ENCODE measurements at regions not wholly inside any gene's neighbourhood (a gene's known extent, or its start where the extent isn't known, plus 50 kb on each side); places are given as distances from the start of the nearest gene placed in this dataset.

GRCh38 chr14:97027256-97027999 lies 230.2 kb downstream of the VRK1 start:
- no peak for DNase-seq (ENCODE audit: low read depth in 4 of 4, low spot score in 1 of 4)

GRCh38 chr14:97028382-97028781 lies 231.2 kb downstream of the VRK1 start:
- no peak for DNase-seq (ENCODE audit: low read depth in 4 of 4, low spot score in 1 of 4)

- no peak for DNase-seq (ENCODE audit: low read depth in 4 of 4, low spot score in 1 of 4)
Measured at GRCh38 chr14:97029800-97030199, 232.6 kb downstream of the VRK1 start.

- DNase-seq (ENCODE audit: low read depth in 4 of 4, low spot score in 1 of 4) = no peak
Measured at GRCh38 chr14:97031530-97031929, 234.3 kb downstream of the VRK1 start.

- DNase-seq (ENCODE audit: low read depth in 4 of 4, low spot score in 1 of 4) = no peak
Measured at GRCh38 chr14:97033556-97034081, 236.4 kb downstream of the VRK1 start.

DNA sequence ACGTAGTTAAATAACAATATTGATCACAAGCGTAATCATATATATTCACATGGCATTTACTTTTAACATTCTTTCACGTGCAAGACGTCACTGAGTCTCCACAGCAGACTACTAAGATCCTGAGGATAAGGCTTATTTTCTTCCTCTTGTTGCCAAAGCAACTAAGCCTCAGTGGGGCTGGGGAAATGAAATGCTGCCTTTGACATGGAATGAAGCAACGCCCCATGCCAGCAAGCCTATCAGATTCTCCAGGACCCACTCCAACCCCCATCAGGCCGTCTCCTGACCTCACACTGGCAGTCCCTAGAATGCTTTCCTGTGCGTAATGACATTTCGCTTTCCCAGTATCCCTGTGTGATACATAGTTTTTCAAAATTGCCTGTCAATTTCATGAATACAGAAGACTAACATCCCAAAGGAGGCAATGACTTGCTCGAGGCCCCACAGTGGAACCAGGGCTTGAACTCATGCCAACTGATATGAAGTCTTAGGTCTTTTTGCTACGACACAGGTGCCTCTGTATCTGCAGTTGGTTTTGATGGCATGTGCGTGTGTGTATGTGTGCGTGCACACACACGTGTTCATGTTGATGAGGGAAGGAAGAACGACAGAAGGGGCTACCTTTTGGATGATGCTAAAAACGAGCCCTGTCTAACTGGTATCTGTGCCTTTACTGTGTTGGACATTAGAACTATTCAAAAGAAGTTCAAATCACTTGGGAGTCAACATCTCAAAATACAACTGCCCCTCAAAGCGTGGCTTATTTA lies 239.1 kb downstream of the VRK1 start:
- DNase-seq (ENCODE audit: low read depth in 4 of 4, low spot score in 1 of 4) = no peak

DNA sequence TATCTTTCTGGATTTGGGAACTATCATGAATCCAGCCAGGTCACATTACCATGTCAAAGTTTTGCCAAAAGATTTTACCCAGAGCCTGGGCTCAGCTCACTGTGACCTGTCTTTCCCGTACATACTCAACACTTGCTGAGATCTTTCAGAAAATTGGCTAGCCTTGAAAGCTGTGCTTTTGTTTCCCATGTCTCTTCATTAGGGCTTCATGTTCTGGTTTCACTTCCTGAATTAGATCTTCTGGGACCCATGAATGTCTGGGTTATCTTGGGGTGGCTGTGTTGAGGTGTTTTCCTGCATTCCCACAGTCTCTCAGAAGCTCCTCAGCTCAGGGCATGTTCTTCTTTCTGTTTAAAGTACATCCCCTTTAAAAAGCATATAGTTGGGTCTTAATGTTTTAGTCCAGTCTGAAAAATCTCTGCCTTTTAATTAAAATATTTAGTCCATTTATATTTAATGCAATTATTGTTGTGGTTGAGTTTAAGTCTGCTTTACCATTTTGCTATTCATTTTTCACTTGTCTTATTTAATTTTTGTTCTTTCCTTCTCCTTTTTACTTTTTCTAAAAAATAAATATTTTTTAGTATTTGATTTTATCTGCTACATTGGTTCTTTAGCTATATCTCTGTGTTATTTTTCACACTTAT lies 242.7 kb downstream of the VRK1 start:
- DNase-seq (ENCODE audit: low read depth in 4 of 4, low spot score in 1 of 4) = no peak

- no peak for DNase-seq (ENCODE audit: low read depth in 4 of 4, low spot score in 1 of 4)
Measured at GRCh38 chr14:97046967-97047366, 249.8 kb downstream of the VRK1 start.

DNA sequence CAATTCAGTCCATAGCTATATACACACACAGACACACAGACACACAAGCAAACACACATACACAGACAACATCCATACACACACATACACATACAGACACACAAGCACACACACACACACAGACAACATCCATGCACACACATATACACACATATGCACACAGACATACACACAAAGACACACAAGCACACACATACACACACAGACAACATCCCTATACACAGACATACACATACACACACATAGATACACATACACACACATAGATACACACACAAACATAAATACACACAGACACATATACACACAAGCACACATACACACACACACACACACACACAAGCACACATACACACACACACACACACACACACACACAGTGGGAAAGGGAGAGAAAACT lies 254.8 kb downstream of the VRK1 start:
- DNase-seq (ENCODE audit: low read depth in 4 of 4, low spot score in 1 of 4) = no peak

- no peak for DNase-seq (ENCODE audit: low read depth in 4 of 4, low spot score in 1 of 4)
Measured at GRCh38 chr14:97053941-97054340, 256.8 kb downstream of the VRK1 start.

GRCh38 chr14:97055355-97055754 lies 258.2 kb downstream of the VRK1 start:
- no peak for DNase-seq (ENCODE audit: low read depth in 4 of 4, low spot score in 1 of 4)

- DNase-seq (ENCODE audit: low read depth in 4 of 4, low spot score in 1 of 4) = no peak
Measured at GRCh38 chr14:97056086-97056485, 258.9 kb downstream of the VRK1 start.

DNA sequence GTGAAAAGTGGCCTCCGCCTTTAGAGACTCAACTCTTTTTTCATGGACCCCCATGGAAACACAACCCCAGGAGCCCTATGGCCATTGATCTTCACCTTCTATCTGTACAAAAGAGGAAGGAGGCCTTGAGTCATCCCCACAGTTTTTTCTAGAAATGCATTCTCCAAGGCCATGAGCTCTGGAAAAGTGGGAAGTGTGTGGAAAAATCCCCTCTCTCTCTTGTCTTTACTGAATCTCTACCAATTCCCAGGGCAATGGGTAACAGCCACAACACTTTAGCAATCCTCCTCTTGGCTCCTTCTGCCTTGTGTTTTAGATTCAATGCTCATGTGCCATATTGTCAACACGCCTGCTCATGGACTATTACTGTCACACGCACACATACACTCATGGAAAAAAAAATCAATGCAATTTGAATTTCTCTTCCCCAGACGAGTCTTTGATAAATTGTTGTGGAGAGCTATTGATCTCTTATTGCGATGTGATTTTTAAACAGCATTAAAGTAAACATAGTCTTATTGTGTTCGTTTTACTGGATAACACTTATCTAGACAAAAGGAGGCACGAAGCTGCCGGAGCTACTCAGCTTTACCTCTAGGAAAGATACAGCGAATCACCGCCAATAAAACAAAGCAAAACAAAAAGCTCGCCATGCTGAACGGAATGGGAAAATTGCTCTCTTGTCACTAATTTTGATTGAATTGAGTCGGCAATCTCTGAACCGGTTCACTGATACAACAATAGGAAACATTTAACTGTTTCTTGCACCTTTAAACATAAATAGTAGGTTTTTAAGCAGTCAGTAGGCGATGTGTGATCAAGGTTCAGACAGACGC lies 260.3 kb downstream of the VRK1 start:
- DNase-seq (ENCODE audit: low read depth in 4 of 4, low spot score in 1 of 4) = no peak

GRCh38 chr14:97058074-97058467 lies 260.9 kb downstream of the VRK1 start:
- no peak for DNase-seq (ENCODE audit: low read depth in 4 of 4, low spot score in 1 of 4)

- no peak for DNase-seq (ENCODE audit: low read depth in 4 of 4, low spot score in 1 of 4)
Measured at GRCh38 chr14:97058589-97058988, 261.4 kb downstream of the VRK1 start.

GRCh38 chr14:97061198-97061597 lies 264.0 kb downstream of the VRK1 start:
- DNase-seq (ENCODE audit: low read depth in 4 of 4, low spot score in 1 of 4) = no peak

GRCh38 chr14:97061714-97062113 lies 264.5 kb downstream of the VRK1 start:
- no peak for DNase-seq (ENCODE audit: low read depth in 4 of 4, low spot score in 1 of 4)

DNA sequence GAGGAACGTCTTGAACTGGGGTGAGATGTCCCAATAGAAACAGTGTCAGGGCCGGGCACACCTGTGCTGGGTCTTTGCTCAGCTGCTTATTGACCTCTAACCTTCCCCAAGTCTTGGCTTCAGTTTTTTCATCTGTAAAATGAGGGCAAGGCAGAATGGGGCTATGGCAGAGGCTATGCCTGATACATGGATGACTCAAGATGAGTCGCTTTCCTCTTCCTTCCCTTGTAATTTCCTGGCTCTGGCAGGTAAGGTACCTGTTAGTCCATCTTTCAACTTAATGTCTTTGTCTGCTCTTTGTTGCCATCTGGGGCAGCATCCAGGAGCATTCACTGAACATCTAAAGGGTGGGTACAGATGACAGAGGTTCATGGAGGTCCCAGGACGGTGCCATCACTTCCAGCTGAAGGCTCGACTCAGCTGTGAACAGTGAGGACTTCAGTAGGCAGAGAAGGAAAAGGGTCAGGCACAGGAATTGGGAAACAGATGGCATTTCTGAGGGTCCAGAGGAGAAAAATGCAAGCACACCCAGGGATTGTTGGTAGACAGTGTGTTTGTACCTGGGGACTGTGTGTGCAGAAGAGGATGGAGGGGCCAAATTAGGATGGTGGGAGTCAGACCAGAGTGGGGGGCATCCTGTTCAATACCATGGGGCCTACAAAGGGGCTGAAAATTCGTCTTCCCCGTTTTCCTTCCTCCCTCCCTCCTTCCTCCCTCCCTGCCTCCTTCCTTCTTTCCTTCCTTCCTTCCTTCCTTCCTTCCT lies 268.3 kb downstream of the VRK1 start:
- DNase-seq (ENCODE audit: low read depth in 4 of 4, low spot score in 1 of 4) = no peak

- no peak for DNase-seq (ENCODE audit: low read depth in 4 of 4, low spot score in 1 of 4)
Measured at GRCh38 chr14:97066068-97066899, 269.1 kb downstream of the VRK1 start.
